ENCODE measurements at regions not wholly inside any gene's neighbourhood (a gene's known extent, or its start where the extent isn't known, plus 50 kb on each side); places are given as distances from the start of the nearest gene placed in this dataset.

- no peak overlapping the region for H3K4me3 Mint-ChIP-seq
- POLR2A ChIA-PET, result no interaction called here
- H3K36me3 Mint-ChIP-seq, result no peaks in the 10 kb centered on the region
- H3K4me1 Mint-ChIP-seq, result peaks cover 19% of the 10 kb centered on the region
- no peak for DNase-seq (ENCODE audit: low spot score)
- H3K27me3 Mint-ChIP-seq (ENCODE audit: low read depth), result no peaks in the 10 kb centered on the region
- no peak overlapping the region for H3K27ac Mint-ChIP-seq
- ATAC-seq, result no peak
- CTCF ChIA-PET, result no interaction called here
- TF ChIP-seq NFYB (CRISPR knock-in tag; conservative IDR thresholded peaks at IDR 0.05; ENCODE audit: low read depth) (no peak), ZNF232 (CRISPR knock-in tag; IDR thresholded peaks at IDR 0.05) (no peak), ERG (CRISPR knock-in tag; IDR thresholded peaks at IDR 0.05) (no peak)
- H3K9me3 Mint-ChIP-seq, result 0 out of 2 replicates have a peak, but pooled peaks cover 10% of the 10 kb centered on the region
These were observed 446.4 kb upstream of the SEMA6A start for GRCh38 chr5:117020999-117021398.

GRCh38 chr5:117013280-117013877 is 438.8 kb upstream of the SEMA6A start:
- ATAC-seq, result peak; percentile 62

More at GRCh38 chr5:117013280-117013877, 438.8 kb upstream of the SEMA6A start:
- Mint-ChIP-seq H3K27ac (no peak overlapping the region), H3K9me3 (peaks cover 28% of the 10 kb centered on the region), H3K36me3 (peaks cover 19% of the 10 kb centered on the region), H3K4me1 (peaks cover 10% of the 10 kb centered on the region), H3K4me3 (no peak overlapping the region), H3K27me3 (ENCODE audit: low read depth) (no peaks in the 10 kb centered on the region)
- ChIA-PET CTCF (no interaction called here), POLR2A (no interaction called here)
- no peak for DNase-seq (ENCODE audit: low spot score)
- TF ChIP-seq STAT6 (CRISPR knock-in tag; conservative IDR thresholded peaks at IDR 0.05; ENCODE audit: low read depth), result no peak
- no peak for TF ChIP-seq PRRX2 (CRISPR knock-in tag; IDR thresholded peaks at IDR 0.05)
- no peak for TF ChIP-seq ZNF416 (CRISPR knock-in tag; IDR thresholded peaks at IDR 0.05)
- no peak for TF ChIP-seq NR2C2 (CRISPR knock-in tag; IDR thresholded peaks at IDR 0.05)
- TF ChIP-seq PREB (CRISPR knock-in tag; IDR thresholded peaks at IDR 0.05; ENCODE audit: borderline replicate concordance), result no peak
- no peak for TF ChIP-seq MYBL2 (CRISPR knock-in tag; IDR thresholded peaks at IDR 0.05)
- TF ChIP-seq ATF2 (CRISPR knock-in tag; IDR thresholded peaks at IDR 0.05; ENCODE audit: borderline replicate concordance, low read depth), result no peak
- no peak for TF ChIP-seq E2F4 (CRISPR knock-in tag; IDR thresholded peaks at IDR 0.05; ENCODE audit: borderline replicate concordance, low read depth)
- TF ChIP-seq OVOL2 (CRISPR knock-in tag; IDR thresholded peaks at IDR 0.05; ENCODE audit: borderline replicate concordance), result no peak
- no peak for TF ChIP-seq TEAD1 (CRISPR knock-in tag; IDR thresholded peaks at IDR 0.05)
- TF ChIP-seq USF2 (CRISPR knock-in tag; IDR thresholded peaks at IDR 0.05), result peak; percentile 46
- peak; percentile 45; the same call in 1 of the 2 replicates for TF ChIP-seq ZNF138 (CRISPR knock-in tag; conservative IDR thresholded peaks at IDR 0.05)
